ENCODE measurements at regions not wholly inside any gene's neighbourhood (a gene's known extent, or its start where the extent isn't known, plus 50 kb on each side); places are given as distances from the start of the nearest gene placed in this dataset.
A peak's percentile ranks its signal among the peaks of the same experiment; 100 is the strongest.

DNA sequence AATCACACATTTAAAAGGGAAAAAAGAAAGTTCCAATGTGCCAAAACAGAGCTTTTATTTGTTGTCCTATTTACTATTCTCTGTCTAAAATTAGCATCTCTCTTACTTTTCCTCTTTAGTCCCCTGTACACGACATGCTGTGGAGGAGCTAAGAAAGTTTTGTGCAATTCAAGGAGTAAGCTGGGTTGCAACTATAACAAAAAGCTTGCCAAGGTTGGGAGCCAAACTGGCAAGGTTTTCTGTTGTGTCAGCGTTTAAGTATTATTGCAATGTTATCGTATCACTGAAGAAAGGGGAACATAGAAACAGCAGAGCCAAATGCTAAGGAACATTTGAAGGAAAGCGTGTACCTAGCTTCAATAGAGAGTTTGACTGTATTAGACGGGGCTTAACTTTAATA, 680.8 kb downstream of the CETN3 start:
- peak; percentile 40 for DNase-seq (ENCODE audit: low spot score)

GRCh38 chr5:89728134-89728533, 681.4 kb downstream of the CETN3 start:
- no peak for DNase-seq (ENCODE audit: low spot score)

DNA sequence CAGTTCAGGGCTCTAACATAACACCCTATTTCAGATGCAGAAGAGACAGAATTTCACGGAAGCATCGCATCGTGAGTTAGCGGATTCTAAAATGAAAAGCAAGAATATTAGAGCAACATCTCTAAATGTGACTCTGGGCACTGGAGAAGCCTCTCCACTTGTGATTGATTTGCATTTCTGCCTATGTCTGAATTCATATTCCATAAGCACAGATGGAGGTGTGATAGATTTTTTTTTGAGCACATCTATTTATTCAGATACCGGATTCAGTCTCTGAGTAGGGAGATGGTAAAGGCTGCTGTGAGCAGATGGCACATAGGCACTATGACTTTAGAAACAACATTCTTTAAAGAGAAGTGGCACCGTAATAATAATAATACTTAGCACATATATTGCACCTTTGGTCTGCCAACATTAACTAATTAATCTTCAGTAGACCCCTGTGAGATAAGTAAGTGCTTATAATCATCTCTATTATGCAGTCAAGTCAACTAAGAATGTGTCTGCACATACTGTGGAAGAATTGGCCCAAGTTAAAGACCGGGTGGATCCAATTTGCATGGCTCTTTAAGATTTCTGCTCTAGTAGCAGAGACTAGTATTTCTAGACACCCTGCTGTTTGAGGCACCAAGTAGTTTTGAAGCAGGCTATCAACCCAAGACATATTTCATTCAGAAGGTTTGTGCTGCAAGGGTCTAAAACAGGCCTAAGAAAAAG, 685.0 kb downstream of the CETN3 start:
- DNase-seq (ENCODE audit: low spot score), result no peak

DNA sequence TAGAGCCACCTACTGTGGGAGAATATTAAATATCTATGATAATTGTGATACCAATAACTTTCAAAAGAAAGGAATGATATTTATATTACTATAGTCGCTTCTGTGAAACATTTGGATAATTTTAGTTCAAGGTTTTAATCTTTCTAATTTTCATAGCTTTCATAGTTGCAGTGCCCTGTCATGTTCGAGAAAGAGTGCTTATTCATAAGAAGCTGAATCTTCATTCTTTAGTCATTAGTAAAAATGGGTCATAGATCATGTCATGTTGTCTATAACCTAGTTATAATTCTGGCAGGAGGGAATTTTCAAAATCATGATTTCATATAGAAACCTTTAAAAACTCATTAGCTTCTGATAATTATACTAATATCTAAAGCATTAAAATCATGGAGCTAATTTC, 685.6 kb downstream of the CETN3 start:
- DNase-seq (ENCODE audit: low spot score), result no peak

- no peak for DNase-seq (ENCODE audit: low spot score)
Measured at GRCh38 chr5:89722538-89722937, 687.0 kb downstream of the CETN3 start.

- DNase-seq (ENCODE audit: low spot score), result no peak
Measured at GRCh38 chr5:89721931-89722330, 687.6 kb downstream of the CETN3 start.

- DNase-seq (ENCODE audit: low spot score), result no peak
Measured at GRCh38 chr5:89721353-89721752, 688.2 kb downstream of the CETN3 start.

GRCh38 chr5:89712134-89712700, 697.3 kb downstream of the CETN3 start:
- DNase-seq (ENCODE audit: low spot score), result no peak

DNA sequence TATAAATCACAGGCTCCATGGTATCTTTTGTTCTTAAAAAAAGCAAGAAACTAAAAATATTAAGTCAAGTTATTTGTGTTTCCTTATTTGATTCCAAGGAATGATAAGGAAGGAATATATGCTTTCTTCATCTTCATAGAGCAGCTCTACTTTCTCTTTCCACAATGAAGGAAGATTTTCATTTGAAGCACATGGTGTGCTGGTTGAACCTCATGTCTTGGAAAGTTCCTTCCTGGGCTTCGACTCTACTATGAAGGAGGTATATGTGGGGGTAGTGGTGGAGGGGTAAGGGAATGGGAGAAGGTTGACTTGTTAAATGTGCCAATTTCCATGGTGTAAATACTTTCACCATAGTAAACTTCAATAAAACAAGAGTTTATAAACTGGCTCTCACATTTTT, 698.0 kb downstream of the CETN3 start:
- no peak for DNase-seq (ENCODE audit: low spot score)

- no peak for DNase-seq (ENCODE audit: low spot score)
Measured at GRCh38 chr5:89710006-89710405, 699.5 kb downstream of the CETN3 start.

- DNase-seq (ENCODE audit: low spot score), result peak; percentile 16
Measured at GRCh38 chr5:89707891-89708290, 701.7 kb downstream of the CETN3 start.

DNA sequence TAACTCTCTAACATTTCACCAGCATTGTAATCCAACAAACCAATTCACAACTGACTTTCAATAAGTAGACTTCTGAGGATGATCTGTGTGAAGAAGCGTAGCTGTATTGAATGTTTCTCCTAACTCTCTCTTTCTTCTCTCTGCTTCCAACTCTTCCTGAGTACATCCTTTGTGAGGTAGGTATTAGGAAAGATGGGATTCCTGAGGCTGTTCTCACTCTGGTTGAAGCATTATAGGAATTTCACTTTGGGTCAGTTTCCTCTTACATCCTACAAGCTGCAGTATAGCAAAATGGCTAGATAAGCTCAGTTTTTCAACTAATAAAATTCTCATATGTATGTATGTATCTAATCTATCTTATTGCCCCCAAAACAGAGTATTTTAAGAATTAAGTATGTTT, 702.8 kb downstream of the CETN3 start:
- DNase-seq (ENCODE audit: low spot score), result no peak

DNA sequence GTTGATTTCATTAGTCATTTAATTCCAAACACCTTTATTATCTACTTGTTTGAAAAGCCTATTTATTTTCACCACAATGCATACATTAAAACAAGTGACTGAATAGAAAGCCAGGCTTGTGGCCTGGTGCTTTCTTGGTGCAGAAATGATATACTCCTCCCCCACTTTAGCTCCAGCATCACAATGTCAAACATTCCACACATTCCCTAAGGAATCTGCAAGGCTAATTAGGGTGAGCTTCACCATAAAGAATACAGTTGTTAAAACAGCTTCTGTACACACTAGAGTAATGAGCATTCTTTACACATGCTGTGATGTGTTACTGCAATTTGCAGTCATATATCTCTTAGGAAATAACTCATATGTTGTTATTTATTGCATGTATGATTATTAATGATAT, 705.7 kb downstream of the CETN3 start:
- DNase-seq (ENCODE audit: low spot score), result no peak

DNA sequence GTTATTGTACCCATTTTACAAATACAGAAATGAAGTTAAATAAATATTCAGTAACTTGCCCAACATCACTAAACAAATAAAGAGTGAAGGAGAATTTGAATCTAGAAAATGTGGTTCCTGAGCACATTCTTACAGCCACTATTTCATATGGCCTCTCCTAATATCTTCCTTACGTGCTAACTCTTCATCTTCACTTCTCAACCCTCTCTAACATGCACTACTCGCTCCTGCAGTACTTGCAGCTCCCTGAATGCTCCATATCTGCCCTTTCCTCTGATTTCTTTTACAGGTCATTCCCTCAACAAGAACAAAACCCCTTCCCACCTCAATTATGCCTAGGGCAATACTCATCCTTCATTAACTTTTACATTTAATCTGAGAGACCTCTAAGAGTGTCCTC, 711.5 kb downstream of the CETN3 start:
- no peak for DNase-seq (ENCODE audit: low spot score)

DNA sequence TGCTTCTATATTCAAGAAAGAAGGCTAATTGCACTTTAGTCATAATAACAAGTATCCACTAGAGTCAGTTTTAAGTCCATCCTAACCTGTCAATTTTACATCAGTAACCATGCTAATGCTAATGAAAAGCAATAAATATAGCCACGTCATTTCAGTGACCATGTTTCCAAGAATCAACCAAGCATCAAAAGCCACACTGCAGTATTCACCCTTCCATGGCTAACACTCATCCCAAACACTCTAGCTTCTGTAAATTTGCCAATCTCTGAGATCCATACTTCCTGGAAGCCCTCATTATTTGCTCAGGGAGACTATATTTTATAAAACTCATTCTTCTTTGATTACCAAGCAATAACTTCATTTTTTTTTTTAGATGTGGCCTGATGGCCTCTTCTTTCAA, 712.0 kb downstream of the CETN3 start:
- no peak for DNase-seq (ENCODE audit: low spot score)

DNA sequence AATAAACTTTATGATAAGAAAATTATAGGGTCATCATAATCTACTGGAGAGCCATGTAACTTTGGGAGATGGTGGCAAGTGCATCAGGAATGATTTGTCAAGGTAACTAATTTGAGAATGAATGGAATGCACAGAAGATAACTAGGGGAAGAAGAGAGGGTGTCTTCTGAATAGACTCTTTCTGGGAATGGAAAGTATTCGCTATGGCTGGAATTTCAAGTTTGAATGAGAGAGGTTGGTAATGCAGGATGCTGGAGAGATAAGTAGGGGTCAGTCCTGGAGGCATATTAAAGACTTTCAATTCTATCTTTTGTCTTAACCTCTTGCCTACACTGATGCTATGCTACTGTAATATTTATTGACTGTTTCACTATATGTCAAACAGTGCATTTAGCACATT, 714.2 kb downstream of the CETN3 start:
- DNase-seq (ENCODE audit: low spot score), result no peak

DNA sequence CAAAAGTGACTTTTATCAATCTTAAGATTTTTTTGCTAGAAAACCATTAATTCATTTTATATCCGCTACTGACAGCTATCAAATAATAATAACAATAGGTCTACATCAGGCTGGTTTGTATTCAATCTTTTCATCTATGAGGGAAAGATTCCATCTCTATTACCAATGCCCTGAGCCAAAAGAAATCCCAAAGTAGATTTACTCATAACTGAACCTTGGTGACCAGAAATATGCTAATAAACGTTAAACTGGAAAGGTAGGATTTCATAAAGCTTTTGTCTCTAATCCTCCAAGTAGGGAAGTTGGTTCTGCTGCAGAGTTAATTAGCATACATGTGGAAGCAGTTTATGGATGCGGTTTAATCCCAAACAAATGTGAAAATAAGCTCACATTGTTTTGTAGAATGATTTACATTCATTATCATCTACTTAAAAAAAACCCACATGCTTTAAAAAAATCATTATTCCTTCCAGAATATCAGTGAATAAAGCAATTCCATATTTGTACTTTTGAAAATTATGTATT, 715.5 kb downstream of the CETN3 start:
- no peak for DNase-seq (ENCODE audit: low spot score)

DNA sequence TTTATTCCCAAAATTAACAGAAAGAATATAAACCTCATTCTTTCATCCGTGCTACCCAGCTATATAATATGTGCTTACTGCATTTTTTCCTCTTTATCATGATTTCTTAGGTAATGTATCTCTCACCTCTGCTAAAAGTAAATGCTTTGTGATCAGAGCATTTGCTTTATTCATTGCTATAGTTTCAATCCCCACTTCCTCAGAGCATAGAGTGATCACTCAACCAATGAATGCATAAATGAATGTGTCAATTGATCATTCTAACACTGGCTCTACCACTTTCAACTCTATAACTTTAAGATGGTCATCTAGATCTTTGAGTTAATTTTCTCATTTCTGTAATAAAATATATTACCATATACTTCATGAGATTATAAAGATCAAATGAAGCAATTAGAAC, 719.2 kb downstream of the CETN3 start:
- no peak for DNase-seq (ENCODE audit: low spot score)

GRCh38 chr5:89686081-89686765, 723.3 kb downstream of the CETN3 start:
- DNase-seq (ENCODE audit: low spot score), result no peak

- DNase-seq (ENCODE audit: low spot score), result no peak
Measured at GRCh38 chr5:89676634-89677033, 732.9 kb downstream of the CETN3 start.

DNA sequence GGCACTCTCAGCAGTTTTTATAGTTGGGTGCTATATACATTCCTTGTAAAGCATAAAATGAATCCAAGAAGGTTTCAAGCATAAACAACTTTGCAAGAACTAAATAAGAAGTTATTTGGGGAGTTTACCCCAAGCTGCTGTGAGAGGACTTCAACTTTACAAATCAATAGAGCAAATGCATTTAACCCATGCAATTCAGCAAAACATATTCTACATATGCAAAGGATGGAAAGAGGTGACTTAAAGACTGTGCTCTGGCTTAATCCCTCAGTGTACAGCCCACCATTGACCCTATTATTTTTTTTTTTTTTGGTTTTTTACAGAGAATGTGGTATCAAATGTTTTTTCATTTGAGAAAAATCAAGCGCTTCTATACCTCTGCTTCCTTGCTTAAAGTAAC, 736.5 kb downstream of the CETN3 start:
- no peak for DNase-seq (ENCODE audit: low spot score)

DNA sequence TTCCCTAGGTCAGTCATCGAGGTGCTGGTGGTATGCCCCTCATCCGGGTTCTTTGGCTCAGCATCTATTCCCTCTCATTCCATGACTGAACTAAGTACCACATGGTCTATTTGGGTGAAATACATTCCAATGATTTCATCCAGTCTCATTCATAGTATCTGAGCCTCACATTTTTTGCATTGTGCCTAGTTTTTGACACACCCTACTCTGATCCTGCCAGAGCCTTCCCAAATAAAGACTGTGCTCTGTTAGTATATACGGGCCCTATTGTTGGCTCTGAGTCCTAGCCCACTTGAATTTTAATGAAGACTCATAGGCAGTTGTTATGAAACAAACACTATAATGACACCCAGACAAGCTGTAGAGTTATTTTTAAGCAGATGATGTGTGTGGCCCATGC, 740.7 kb downstream of the CETN3 start:
- DNase-seq (ENCODE audit: low spot score), result no peak

- DNase-seq (ENCODE audit: low spot score), result no peak
Measured at GRCh38 chr5:89662499-89662898, 747.1 kb downstream of the CETN3 start.
